Right ventricle myocardium superior (tissue), 1 donor: ENCODE measurements at regions not wholly inside any gene's neighbourhood (a gene's known extent, or its start where the extent isn't known, plus 50 kb on each side); places are given as distances from the start of the nearest gene placed in this dataset.

Source experiments
- ATAC-seq: fragments of 200-7000 bp; cut with Tn5 transposase; one replicate; pipeline ENCODE4 v1.9.1; 2020; ENCODE audit warnings: mild to moderate bottlenecking; ENCODE audit not compliant: poor library complexity
- DNase-seq: peaks from one replicate; pipeline ENCODE4 v3.0.0-alpha.2; 2020
- intact Hi-C: fragments of 100-400 bp; cut with DNase I; formaldehyde crosslinking; loops from one replicate; pipeline ENCODE4 v1.11.2; 2022
- donor health status: DM: no; HTN: yes; CAD: no; lungs with severe emphysema.

DNA sequence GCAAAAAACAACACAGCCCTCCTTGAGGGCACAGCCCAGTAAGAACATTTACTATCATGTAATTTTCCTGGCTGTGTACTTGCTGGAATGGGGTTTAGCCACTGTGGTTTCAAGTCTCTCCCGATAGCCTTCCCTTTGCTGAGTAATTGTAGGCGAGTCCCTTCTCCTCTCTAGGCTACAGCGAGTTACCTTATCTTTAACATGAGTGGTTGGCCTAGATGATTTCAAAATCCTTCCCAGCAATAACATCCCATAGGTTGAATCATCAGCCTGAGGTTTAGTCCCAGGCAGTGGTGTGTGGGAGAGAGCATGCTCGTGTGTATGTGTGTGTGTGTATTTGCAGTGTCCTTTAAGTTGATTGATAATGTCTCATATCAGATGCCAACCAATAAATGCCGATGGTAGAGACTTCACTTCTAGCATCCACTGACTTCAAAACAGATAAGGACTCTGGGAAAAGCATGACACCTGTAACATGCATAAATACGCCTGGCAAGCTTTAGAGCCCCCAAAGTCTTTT is 142.9 kb upstream of the ZMIZ1 start:
- no peak for DNase-seq
- intact Hi-C loops = no loop called here
- no peak for ATAC-seq

DNA sequence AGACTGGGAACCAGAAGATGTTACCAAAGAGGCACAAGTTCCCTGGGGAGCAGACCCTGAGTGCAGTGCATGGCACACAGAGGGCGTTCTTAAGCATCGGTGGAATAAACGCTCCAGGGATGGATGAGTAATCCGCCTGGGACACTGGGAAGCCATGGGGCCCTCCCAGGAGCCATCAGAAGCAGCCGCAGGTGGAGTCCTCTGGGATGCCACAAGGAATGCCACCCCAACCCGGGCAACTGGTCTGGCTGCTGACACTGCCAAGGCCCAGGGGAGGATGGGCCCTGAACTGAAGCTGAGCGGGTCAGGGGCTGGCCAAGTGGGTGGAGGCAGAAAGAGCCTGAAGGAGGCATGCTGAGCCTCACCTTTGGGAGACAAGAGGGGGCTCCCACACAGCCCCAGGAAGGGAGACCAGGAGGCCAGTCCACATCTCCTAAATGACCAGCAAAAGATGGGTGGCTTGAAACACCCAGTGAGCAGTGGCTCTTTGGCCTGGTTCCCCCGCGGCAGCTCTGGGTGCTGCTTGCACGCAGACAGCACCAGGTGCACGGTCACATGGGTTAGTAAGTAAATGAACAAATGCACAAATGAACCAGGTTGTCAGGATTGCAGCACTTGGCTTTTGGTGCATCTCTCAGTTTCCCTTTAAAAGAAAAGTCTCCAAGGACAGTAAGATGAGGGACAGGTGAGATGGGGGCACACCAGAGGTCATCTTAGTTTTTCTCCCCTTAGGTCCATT is 141.3 kb upstream of the ZMIZ1 start:
- ATAC-seq (no peak), DNase-seq (no peak)
- intact Hi-C loops = no loop called here

DNA sequence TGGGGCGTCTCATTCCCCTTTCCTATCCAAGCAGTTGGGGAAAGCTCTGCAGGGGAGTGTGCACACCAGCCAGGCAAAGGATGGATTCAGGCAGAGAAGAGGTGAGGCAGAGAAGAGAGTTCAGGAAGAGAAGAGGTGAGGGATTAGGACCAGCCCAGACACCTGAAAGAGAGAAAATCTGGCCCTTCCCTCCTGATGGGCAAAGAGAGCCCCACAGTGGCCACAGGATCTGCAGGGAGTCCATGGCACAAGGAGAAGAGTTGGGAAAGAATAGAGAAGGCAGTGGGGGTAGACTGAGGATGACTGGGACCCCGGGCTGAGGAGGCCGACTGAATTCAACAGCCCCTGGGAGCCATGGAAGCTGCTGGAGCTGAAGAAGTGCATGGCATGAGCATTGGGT is 140.4 kb upstream of the ZMIZ1 start:
- DNase-seq (no peak), ATAC-seq (no peak)
- intact Hi-C loops = no loop called here

GRCh38 chr10:78929541-78929940 is 139.2 kb upstream of the ZMIZ1 start:
- intact Hi-C loops = no loop called here
- DNase-seq (no peak), ATAC-seq (no peak)

GRCh38 chr10:78931321-78932053 is 137.3 kb upstream of the ZMIZ1 start:
- ATAC-seq (peak; percentile 66), DNase-seq (peak; percentile 68)
- intact Hi-C loops = no loop called here

DNA sequence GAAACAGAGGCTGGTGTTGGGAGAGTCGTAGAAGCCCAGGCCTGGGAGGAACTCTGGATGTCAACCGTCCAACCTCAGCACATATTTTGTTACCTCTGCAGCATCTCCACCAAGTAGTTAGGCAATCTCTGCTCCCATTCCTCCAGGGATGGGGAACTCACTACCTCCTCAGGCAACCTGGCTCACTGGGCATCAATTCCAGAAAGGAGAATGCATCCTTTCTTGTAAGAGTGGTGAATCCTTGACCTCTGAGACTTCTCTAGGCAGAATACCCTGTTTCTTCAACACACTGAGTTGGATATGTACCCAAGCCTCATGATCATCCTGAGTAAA is 136.7 kb upstream of the ZMIZ1 start:
- DNase-seq = no peak
- no peak for ATAC-seq
- intact Hi-C loops = no loop called here

GRCh38 chr10:78932861-78933260 is 135.9 kb upstream of the ZMIZ1 start:
- DNase-seq (no peak), ATAC-seq (no peak)
- intact Hi-C loops = no loop called here

- no peak for ATAC-seq
- intact Hi-C loops = no loop called here
- DNase-seq = no peak
Measured at GRCh38 chr10:78933828-78934531, 134.8 kb upstream of the ZMIZ1 start.

GRCh38 chr10:78934532-78934898 is 134.3 kb upstream of the ZMIZ1 start:
- DNase-seq (no peak), ATAC-seq (no peak)
- intact Hi-C loops = no loop called here

GRCh38 chr10:78934994-78935602 is 133.7 kb upstream of the ZMIZ1 start:
- no peak for ATAC-seq
- intact Hi-C loops = no loop called here
- DNase-seq = no peak

GRCh38 chr10:78935697-78936407 is 132.9 kb upstream of the ZMIZ1 start:
- no peak for ATAC-seq
- DNase-seq = no peak
- intact Hi-C loops = no loop called here

GRCh38 chr10:78936412-78937342 is 132.1 kb upstream of the ZMIZ1 start:
- intact Hi-C loops = no loop called here
- DNase-seq = no peak
- ATAC-seq = no peak

DNA sequence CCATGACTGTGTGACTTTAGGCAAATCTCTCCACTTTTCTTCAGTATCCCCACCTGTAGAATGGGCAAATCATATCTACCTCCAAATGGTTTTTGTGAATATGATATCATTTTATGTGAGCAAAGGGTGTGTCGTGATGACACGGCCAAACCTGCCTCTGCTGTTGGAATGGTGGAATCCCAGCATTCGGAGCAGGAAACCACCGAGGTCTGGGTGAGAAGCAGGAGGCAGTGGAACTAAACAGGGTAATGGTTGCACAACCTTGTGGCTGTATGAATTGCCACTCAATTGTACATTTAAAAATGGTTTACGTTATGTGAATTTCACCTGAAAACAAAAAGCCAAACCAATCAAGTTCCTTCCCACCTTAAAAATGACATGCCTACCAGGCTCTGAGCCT is 131.4 kb upstream of the ZMIZ1 start:
- no peak for DNase-seq
- no peak for ATAC-seq
- intact Hi-C loops = no loop called here

DNA sequence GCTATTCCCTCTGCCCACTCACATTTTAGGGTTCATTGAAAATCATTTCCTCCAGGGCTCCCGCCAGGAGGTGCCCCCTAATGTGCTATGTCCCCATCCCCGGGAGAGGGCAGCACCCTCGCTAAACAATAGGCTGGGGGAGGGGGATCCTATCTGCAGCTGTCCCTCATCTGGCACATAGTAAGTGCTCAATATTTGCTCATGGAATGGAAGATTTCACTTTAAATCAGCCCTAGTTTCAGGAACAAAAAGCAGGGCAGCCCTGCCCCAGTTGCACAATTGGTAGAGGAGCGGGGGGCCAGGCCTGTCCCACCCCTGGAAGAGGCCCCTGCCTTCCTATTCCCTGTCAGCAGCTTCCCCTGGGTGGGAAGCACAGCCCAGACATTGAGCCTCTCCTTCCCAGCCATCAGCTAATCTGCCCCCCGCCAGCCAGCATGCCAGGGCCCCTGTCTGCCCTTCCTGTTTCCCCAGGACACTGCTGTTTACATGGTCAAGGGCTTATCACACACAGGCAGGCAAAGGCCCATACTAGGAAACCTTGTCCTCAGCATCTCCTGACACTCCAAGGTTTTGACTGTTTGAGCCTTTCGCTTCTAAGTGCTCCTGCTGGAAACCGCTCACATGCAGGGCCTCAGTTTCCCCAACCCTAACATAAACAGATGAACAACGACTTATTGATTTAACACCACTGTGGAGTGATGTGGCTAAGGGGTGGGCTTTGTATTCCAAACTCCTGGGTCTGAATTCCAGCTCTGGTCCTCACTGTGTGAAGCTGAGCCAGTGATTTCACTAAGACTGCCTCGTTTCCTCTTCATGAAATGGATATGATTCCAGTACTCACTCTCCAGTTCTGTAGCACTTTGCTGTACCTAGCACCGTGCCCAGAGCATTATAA is 130.7 kb upstream of the ZMIZ1 start:
- DNase-seq (no peak), ATAC-seq (peak; percentile 16)
- intact Hi-C loops = no loop called here

GRCh38 chr10:78938695-78939672 is 129.8 kb upstream of the ZMIZ1 start:
- intact Hi-C loops = no loop called here
- DNase-seq = no peak
- no peak for ATAC-seq

DNA sequence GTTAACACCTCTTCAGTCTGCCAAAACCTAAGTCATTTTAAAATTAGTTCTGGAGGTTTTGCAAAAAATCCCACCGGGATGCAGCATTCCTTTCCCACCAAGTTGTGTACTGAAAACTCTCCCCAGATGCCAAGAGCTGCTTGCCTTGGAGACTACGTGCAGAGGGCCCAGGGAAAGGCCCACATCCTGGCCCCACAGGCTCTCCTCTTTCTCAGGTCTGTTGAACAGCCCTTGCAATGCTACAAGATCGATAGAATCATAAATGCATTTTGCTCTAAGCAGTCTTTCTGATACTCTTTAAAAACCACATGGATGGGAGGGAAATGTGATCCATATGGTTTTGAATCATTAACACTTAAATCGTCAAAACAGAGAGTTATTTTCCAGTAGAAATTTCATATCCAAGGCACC is 126.7 kb upstream of the ZMIZ1 start:
- ATAC-seq = no peak
- peak; percentile 23 for DNase-seq
- intact Hi-C loops = no loop called here
